ENCODE measurements at regions not wholly inside any gene's neighbourhood (a gene's known extent, or its start where the extent isn't known, plus 50 kb on each side); places are given as distances from the start of the nearest gene placed in this dataset.

GRCh38 chr6:168216751-168217191, 102.8 kb downstream of the DACT2 start:
- ATAC-seq: no peak
- ChIA-PET CTCF (no interaction called here), POLR2A (no interaction called here)
- H3K27ac Mint-ChIP-seq: no peak overlapping the region
- no peaks in the 10 kb centered on the region for H3K9me3 Mint-ChIP-seq (ENCODE audit: low read depth)
- no peak overlapping the region for H3K4me3 Mint-ChIP-seq
- H3K27me3 Mint-ChIP-seq: peaks cover 15% of the 10 kb centered on the region
- DNase-seq: no peak
- intact Hi-C loops (cut with DNase I, micrococcal nuclease): no loop called here
- no peaks in the 10 kb centered on the region for H3K36me3 Mint-ChIP-seq (ENCODE audit: low read depth)
- H3K4me1 Mint-ChIP-seq: peaks cover 1% of the 10 kb centered on the region

GRCh38 chr6:168216117-168216516, 103.5 kb downstream of the DACT2 start:
- no peak overlapping the region for H3K27ac Mint-ChIP-seq
- H3K9me3 Mint-ChIP-seq (ENCODE audit: low read depth): no peaks in the 10 kb centered on the region
- CTCF ChIA-PET: no interaction called here
- POLR2A ChIA-PET: no interaction called here
- H3K36me3 Mint-ChIP-seq (ENCODE audit: low read depth): no peaks in the 10 kb centered on the region
- no peak for ATAC-seq
- H3K27me3 Mint-ChIP-seq: peaks cover 15% of the 10 kb centered on the region
- no peak for DNase-seq
- H3K4me1 Mint-ChIP-seq: no peaks in the 10 kb centered on the region
- intact Hi-C loops (cut with DNase I, micrococcal nuclease): no loop called here
- H3K4me3 Mint-ChIP-seq: no peak overlapping the region

GRCh38 chr6:168215121-168215808, 104.3 kb downstream of the DACT2 start:
- intact Hi-C loops (cut with DNase I, micrococcal nuclease): no loop called here
- ATAC-seq (no peak), DNase-seq (no peak)
- no peak overlapping the region for H3K27ac Mint-ChIP-seq
- no peak overlapping the region for H3K4me3 Mint-ChIP-seq
- no peaks in the 10 kb centered on the region for H3K4me1 Mint-ChIP-seq
- peaks cover 10% of the 10 kb centered on the region for H3K27me3 Mint-ChIP-seq
- ChIA-PET POLR2A (no interaction called here), CTCF (no interaction called here)
- H3K9me3 Mint-ChIP-seq (ENCODE audit: low read depth): no peaks in the 10 kb centered on the region
- no peaks in the 10 kb centered on the region for H3K36me3 Mint-ChIP-seq (ENCODE audit: low read depth)

GRCh38 chr6:168214586-168215104, 104.9 kb downstream of the DACT2 start:
- Mint-ChIP-seq H3K36me3 (ENCODE audit: low read depth) (no peaks in the 10 kb centered on the region), H3K9me3 (ENCODE audit: low read depth) (no peaks in the 10 kb centered on the region), H3K27ac (no peak overlapping the region), H3K4me1 (no peaks in the 10 kb centered on the region), H3K27me3 (peaks cover 13% of the 10 kb centered on the region), H3K4me3 (no peak overlapping the region)
- POLR2A ChIA-PET: interaction anchor here (0.5 kb wide), 1 partner anchor 1400 kb away, joined by 5 read pairs; no protein-coding TSS in a partner anchor
- DNase-seq: no peak
- CTCF ChIA-PET: no interaction called here
- intact Hi-C loops (cut with DNase I, micrococcal nuclease): no loop called here
- ATAC-seq: no peak

- no peak for DNase-seq
- POLR2A ChIA-PET: no interaction called here
- intact Hi-C loops (cut with DNase I, micrococcal nuclease): no loop called here
- CTCF ChIA-PET: interaction anchor here (0.6 to 0.7 kb wide), 2 partner anchors 19 to 331 kb away, joined by 3 read pairs; no protein-coding TSS in a partner anchor
- ATAC-seq: no peak
- Mint-ChIP-seq H3K4me3 (no peak overlapping the region), H3K36me3 (ENCODE audit: low read depth) (no peaks in the 10 kb centered on the region), H3K4me1 (no peaks in the 10 kb centered on the region), H3K9me3 (ENCODE audit: low read depth) (no peaks in the 10 kb centered on the region), H3K27me3 (peaks cover 13% of the 10 kb centered on the region), H3K27ac (no peak overlapping the region)
Observed at GRCh38 chr6:168213121-168213524, 106.5 kb downstream of the DACT2 start.

- DNase-seq (no peak), ATAC-seq (no peak)
- ChIA-PET CTCF (interaction anchor here (0.5 to 0.7 kb wide), 3 partner anchors 18 to 331 kb away, joined by 3 to 4 read pairs (median 3); no protein-coding TSS in a partner anchor), POLR2A (no interaction called here)
- Mint-ChIP-seq H3K4me3 (no peak overlapping the region), H3K27ac (no peak overlapping the region), H3K9me3 (ENCODE audit: low read depth) (no peaks in the 10 kb centered on the region), H3K4me1 (no peaks in the 10 kb centered on the region), H3K27me3 (peaks cover 10% of the 10 kb centered on the region), H3K36me3 (ENCODE audit: low read depth) (no peaks in the 10 kb centered on the region)
- intact Hi-C loops (cut with DNase I, micrococcal nuclease): no loop called here
Observed at GRCh38 chr6:168212362-168212761, 107.2 kb downstream of the DACT2 start.

GRCh38 chr6:168211681-168212080, 107.9 kb downstream of the DACT2 start:
- H3K27me3 Mint-ChIP-seq: peaks cover 9% of the 10 kb centered on the region
- DNase-seq (no peak), ATAC-seq (no peak)
- no peak overlapping the region for H3K4me3 Mint-ChIP-seq
- intact Hi-C loops (cut with DNase I, micrococcal nuclease): no loop called here
- H3K9me3 Mint-ChIP-seq (ENCODE audit: low read depth): no peaks in the 10 kb centered on the region
- H3K36me3 Mint-ChIP-seq (ENCODE audit: low read depth): no peaks in the 10 kb centered on the region
- H3K4me1 Mint-ChIP-seq: no peaks in the 10 kb centered on the region
- H3K27ac Mint-ChIP-seq: no peak overlapping the region
- CTCF ChIA-PET: interaction anchor here (0.5 kb wide), 1 partner anchor 10 kb away, joined by 3 read pairs; no protein-coding TSS in a partner anchor
- POLR2A ChIA-PET: no interaction called here

GRCh38 chr6:168210239-168211105, 109.1 kb downstream of the DACT2 start:
- Mint-ChIP-seq H3K9me3 (ENCODE audit: low read depth) (no peaks in the 10 kb centered on the region), H3K4me3 (no peak overlapping the region), H3K36me3 (ENCODE audit: low read depth) (no peaks in the 10 kb centered on the region), H3K27me3 (peaks cover 5% of the 10 kb centered on the region), H3K27ac (no peak overlapping the region), H3K4me1 (no peaks in the 10 kb centered on the region)
- ATAC-seq: no peak
- ChIA-PET CTCF (no interaction called here), POLR2A (no interaction called here)
- intact Hi-C loops (cut with DNase I, micrococcal nuclease): no loop called here
- no peak for DNase-seq

- Mint-ChIP-seq H3K4me3 (no peak overlapping the region), H3K9me3 (ENCODE audit: low read depth) (no peaks in the 10 kb centered on the region), H3K4me1 (no peaks in the 10 kb centered on the region), H3K27me3 (peaks cover 4% of the 10 kb centered on the region), H3K27ac (no peak overlapping the region), H3K36me3 (ENCODE audit: low read depth) (no peaks in the 10 kb centered on the region)
- DNase-seq: no peak
- POLR2A ChIA-PET: no interaction called here
- intact Hi-C loops (cut with DNase I, micrococcal nuclease): no loop called here
- ATAC-seq: no peak
- CTCF ChIA-PET: no interaction called here
Observed at GRCh38 chr6:168209420-168209819, 110.2 kb downstream of the DACT2 start.

GRCh38 chr6:168208854-168209253, 110.7 kb downstream of the DACT2 start:
- Mint-ChIP-seq H3K36me3 (ENCODE audit: low read depth) (no peaks in the 10 kb centered on the region), H3K4me3 (no peak overlapping the region), H3K27me3 (peaks cover 4% of the 10 kb centered on the region), H3K9me3 (ENCODE audit: low read depth) (no peaks in the 10 kb centered on the region), H3K4me1 (no peaks in the 10 kb centered on the region), H3K27ac (no peak overlapping the region)
- DNase-seq (no peak), ATAC-seq (no peak)
- ChIA-PET POLR2A (no interaction called here), CTCF (no interaction called here)
- intact Hi-C loops (cut with DNase I, micrococcal nuclease): no loop called here

- Mint-ChIP-seq H3K36me3 (ENCODE audit: low read depth) (no peaks in the 10 kb centered on the region), H3K4me3 (no peak overlapping the region), H3K27ac (no peak overlapping the region), H3K9me3 (ENCODE audit: low read depth) (no peaks in the 10 kb centered on the region), H3K4me1 (no peaks in the 10 kb centered on the region), H3K27me3 (peaks cover 4% of the 10 kb centered on the region)
- CTCF ChIA-PET: no interaction called here
- no peak for DNase-seq
- intact Hi-C loops (cut with DNase I, micrococcal nuclease): no loop called here
- POLR2A ChIA-PET: no interaction called here
- no peak for ATAC-seq
Observed at GRCh38 chr6:168208402-168208801, 111.2 kb downstream of the DACT2 start.

Measured in activated CD4-positive, alpha-beta T cell treated with anti-CD3 and anti-CD28 coated beads for 36 hours (primary cell).